SK-N-SH (cell line): ENCODE measurements at regions not wholly inside any gene's neighbourhood (a gene's known extent, or its start where the extent isn't known, plus 50 kb on each side); places are given as distances from the start of the nearest gene placed in this dataset.

Source experiments
- CTCF ChIA-PET: fragments of 300-600, 350-600 bp; formaldehyde crosslinking; extraction: SDS; loops from one replicate; lab custom pipeline; 2021; lab: Yijun Ruan, JAX
- POLR2A ChIA-PET: fragments of 350-600 bp; sonication (Branson Sonifier 250); formaldehyde crosslinking; extraction: SDS; loops from one replicate; lab custom pipeline; 2020; ENCODE audit warnings: antibody characterized with exemption, inconsistent platforms; lab: Yijun Ruan, JAX
- DNase-seq: peaks from one replicate; pipeline ENCODE4 v3.0.0; 2012
- H2AFZ ChIP-seq: fragments of 200-600 bp; sonication (generic); 2 replicates; pipeline ENCODE4 v1.8.1; 2016; ENCODE audit warnings: antibody characterized with exemption, mild to moderate bottlenecking, low read depth
- H3F3A ChIP-seq: fragments of 200-600 bp; sonication (generic); replicated peaks from 2 replicates; pipeline ENCODE3; 2016; ENCODE audit warnings: antibody characterized with exemption, mild to moderate bottlenecking; ENCODE audit not compliant: insufficient read depth
- H3K27ac ChIP-seq, 2 experiments: fragments of 200-500 bp in 1 of 2; fragments of 200-600 bp in 1 of 2; sonication (Bioruptor generic) in 1 of 2; sonication (generic), shearing (Covaris generic) in 1 of 2; 2 replicates each; pipeline versions ENCODE4 v1.5.1 to v1.6.1; 2014 to 2016; ENCODE audit warnings: low read depth in 2 of 2, inconsistent platforms in 1 of 2, low read length in 1 of 2, mild to moderate bottlenecking in 1 of 2, mixed read lengths in 1 of 2
- H3K27me3 ChIP-seq: fragments of 200-600 bp; sonication (generic), shearing (Covaris generic); 2 replicates; pipeline ENCODE4 v1.6.1; 2016; ENCODE audit warnings: mixed run types; ENCODE audit not compliant: insufficient read depth
- H3K36me3 ChIP-seq, 2 experiments: fragments of 200-500 bp in 1 of 2; fragments of 200-600 bp in 1 of 2; sonication (Bioruptor generic) in 1 of 2; sonication (generic) in 1 of 2; replicated peaks in 1 of 2; 2 replicates each; pipeline versions ENCODE3 to v1.5.1; 2014 to 2016; ENCODE audit warnings: low read length in 1 of 2, mild to moderate bottlenecking in 1 of 2; ENCODE audit not compliant: insufficient read depth in 2 of 2, control insufficient read depth in 1 of 2
- H3K4me1 ChIP-seq, 2 experiments: fragments of 200-500 bp in 1 of 2; fragments of 200-600 bp in 1 of 2; sonication (Bioruptor generic) in 1 of 2; sonication (generic), shearing (Covaris generic) in 1 of 2; 2 replicates each; pipeline versions ENCODE4 v1.5.1 to v1.6.1; 2014 to 2016; ENCODE audit warnings: low read depth in 1 of 2, low read length in 1 of 2, mixed run types in 1 of 2; ENCODE audit not compliant: insufficient read depth in 2 of 2, control insufficient read depth in 1 of 2
- H3K4me2 ChIP-seq: fragments of 200-600 bp; sonication (generic), shearing (Covaris generic); 2 replicates; pipeline ENCODE4 v1.6.1; 2017; ENCODE audit warnings: mixed run types
- H3K4me3 ChIP-seq, 2 experiments: fragments of 200-500 bp in 1 of 2; fragments of 200-600 bp in 1 of 2; sonication (Bioruptor generic) in 1 of 2; sonication (generic), shearing (Covaris generic) in 1 of 2; 2 replicates each; pipeline versions ENCODE4 v1.5.1 to v1.8.1; 2014 to 2016; ENCODE audit warnings: low read depth in 2 of 2, inconsistent platforms in 1 of 2, low read length in 1 of 2, mild to moderate bottlenecking in 1 of 2, mixed read lengths in 1 of 2, moderate library complexity in 1 of 2
- H3K79me2 ChIP-seq: fragments of 200-600 bp; sonication (generic); 2 replicates; pipeline ENCODE4 v1.8.1; 2017; ENCODE audit warnings: mild to moderate bottlenecking; ENCODE audit not compliant: insufficient read depth
- H3K9ac ChIP-seq: fragments of 200-600 bp; sonication (generic); 2 replicates; pipeline ENCODE4 v1.6.1; 2017; ENCODE audit warnings: mixed run types
- H3K9me2 ChIP-seq: fragments of 200-600 bp; sonication (generic); 2 replicates; pipeline ENCODE4 v1.6.1; 2017; ENCODE audit warnings: mixed run types
- H3K9me3 ChIP-seq: fragments of 200-600 bp; sonication (generic); 2 replicates; pipeline ENCODE4 v1.6.1; 2017; ENCODE audit warnings: mixed run types, mild to moderate bottlenecking, moderate library complexity
- H4K20me1 ChIP-seq: fragments of 200-600 bp; sonication (generic); 2 replicates; pipeline ENCODE4 v1.6.1; 2017; ENCODE audit warnings: mild to moderate bottlenecking, mixed run types; ENCODE audit not compliant: insufficient read depth
- CHD2 ChIP-seq: fragments of 150-350 bp; IDR thresholded peaks from 2 replicates; pipeline ENCODE4 v1.6.1; 2018; ENCODE audit warnings: low read length; ENCODE audit not compliant: partially characterized antibody
- ELF1 ChIP-seq: IDR thresholded peaks from 2 replicates; pipeline ENCODE4 v1.4.0; 2012
- EP300 ChIP-seq, 2 experiments: IDR thresholded peaks; 2 replicates each; pipeline versions ENCODE4 v1.4.0 to v1.6.1; 2012; ENCODE audit warnings: borderline replicate concordance in 1 of 2, low read depth in 1 of 2, low read length in 1 of 2
- EZH2phosphoT487 ChIP-seq: fragments of 200-600 bp; sonication (generic); IDR thresholded peaks from 2 replicates; pipeline ENCODE4 v1.6.1; 2017; ENCODE audit warnings: low read depth, mixed run types, mild to moderate bottlenecking, antibody characterized with exemption, moderate library complexity, borderline replicate concordance
- FOXM1 ChIP-seq: IDR thresholded peaks from 2 replicates; pipeline ENCODE4 v1.4.0; 2012; ENCODE audit warnings: low read depth, mild to moderate bottlenecking
- GABPA ChIP-seq: IDR thresholded peaks from 2 replicates; pipeline ENCODE4 v1.4.0; 2012; ENCODE audit warnings: low read depth, mild to moderate bottlenecking
- GATA2 ChIP-seq: sonication (generic); formaldehyde crosslinking; IDR thresholded peaks from 2 replicates; pipeline ENCODE4 v1.5.0; 2020; ENCODE audit warnings: mild to moderate bottlenecking, missing genetic modification reagents
- JUND ChIP-seq: IDR thresholded peaks from 2 replicates; pipeline ENCODE4 v1.4.0; 2012
- MEF2A ChIP-seq: IDR thresholded peaks from 2 replicates; pipeline ENCODE4 v1.4.0; 2012; ENCODE audit warnings: low read depth, borderline replicate concordance
- NFIC ChIP-seq: IDR thresholded peaks from 2 replicates; pipeline ENCODE4 v1.4.0; 2012; ENCODE audit warnings: borderline replicate concordance
- NRF1 ChIP-seq: IDR thresholded peaks from 2 replicates; pipeline ENCODE4 v1.6.1; 2012; ENCODE audit warnings: low read depth, mild to moderate bottlenecking, low read length
- RAD21 ChIP-seq: IDR thresholded peaks from 2 replicates; pipeline ENCODE4 v1.6.1; 2012; ENCODE audit warnings: mild to moderate bottlenecking, low read length
- RFX5 ChIP-seq: IDR thresholded peaks from 2 replicates; pipeline ENCODE4 v1.6.1; 2012; ENCODE audit warnings: mild to moderate bottlenecking, improper control_type of control experiment, low read length
- SMC3 ChIP-seq: IDR thresholded peaks from 2 replicates; pipeline ENCODE4 v1.6.1; 2012; ENCODE audit warnings: low read depth, low read length, improper control_type of control experiment
- TAF1 ChIP-seq: IDR thresholded peaks from 2 replicates; pipeline ENCODE4 v1.6.1; 2012; ENCODE audit warnings: low read depth, mild to moderate bottlenecking, low read length, moderate library complexity, borderline replicate concordance
- TCF12 ChIP-seq: IDR thresholded peaks from 2 replicates; pipeline ENCODE4 v1.4.0; 2012
- TEAD4 ChIP-seq: IDR thresholded peaks from 2 replicates; pipeline ENCODE4 v1.4.0; 2012; ENCODE audit warnings: mild to moderate bottlenecking, borderline replicate concordance; ENCODE audit not compliant: insufficient read depth
- USF2 ChIP-seq: fragments of 150-350 bp; IDR thresholded peaks from 2 replicates; pipeline ENCODE4 v1.6.1; 2017; ENCODE audit warnings: antibody characterized with exemption, low read length, low read depth, borderline replicate concordance
- WGBS: methylation state at CpG from one replicate; pipeline ENCODE4 v1.1.6; 2017; ENCODE audit warnings: low lambda C conversion rate; 5-methylcytosine and 5-hydroxymethylcytosine counted together
- TF ChIP-seq, protein P1 (sequence below): fragments of 150-350 bp; IDR thresholded peaks from 2 replicates; pipeline ENCODE4 v1.6.1; 2016; ENCODE audit warnings: mild to moderate bottlenecking, low read depth, low read length
- TF ChIP-seq, protein P2 (sequence below): IDR thresholded peaks from 2 replicates; pipeline ENCODE4 v1.4.0; 2012; ENCODE audit warnings: low read depth

DNA sequence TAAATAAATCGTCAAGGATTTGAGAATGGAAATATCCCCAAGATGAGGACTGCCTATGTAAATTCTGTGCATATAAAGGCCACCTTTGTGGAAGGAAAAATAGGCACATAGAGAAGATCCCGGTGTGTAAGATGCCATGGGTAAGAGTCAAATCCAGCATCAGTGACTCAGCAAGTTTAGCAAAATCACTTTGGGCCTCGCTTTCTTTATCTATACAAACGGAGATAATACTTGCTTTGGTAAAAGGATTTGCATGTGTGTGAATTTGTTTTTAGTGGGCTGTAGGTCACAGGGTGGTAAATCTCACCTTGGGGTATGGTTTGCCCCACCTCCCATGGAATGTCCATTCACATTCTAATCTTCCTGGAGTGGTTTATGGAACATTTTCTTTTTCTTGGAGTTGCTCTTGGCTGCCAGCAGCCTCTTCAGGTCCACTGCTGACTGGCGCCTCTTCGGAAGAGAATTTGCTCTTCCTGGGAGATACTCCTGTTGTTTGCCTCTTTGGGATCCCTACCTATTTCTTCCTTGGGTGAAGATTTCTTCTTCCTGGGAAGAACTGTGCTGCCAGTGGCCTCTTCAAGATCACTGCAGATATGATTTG lies 587.6 kb downstream of the CDH11 start:
- H3K27ac ChIP-seq = no peak overlapping the region
- no peaks in the 10 kb centered on the region for H3K9me2 ChIP-seq
- H3K27me3 ChIP-seq = no peaks in the 10 kb centered on the region
- H3F3A ChIP-seq = no peaks in the 10 kb centered on the region
- TF ChIP-seq, protein P1, sequence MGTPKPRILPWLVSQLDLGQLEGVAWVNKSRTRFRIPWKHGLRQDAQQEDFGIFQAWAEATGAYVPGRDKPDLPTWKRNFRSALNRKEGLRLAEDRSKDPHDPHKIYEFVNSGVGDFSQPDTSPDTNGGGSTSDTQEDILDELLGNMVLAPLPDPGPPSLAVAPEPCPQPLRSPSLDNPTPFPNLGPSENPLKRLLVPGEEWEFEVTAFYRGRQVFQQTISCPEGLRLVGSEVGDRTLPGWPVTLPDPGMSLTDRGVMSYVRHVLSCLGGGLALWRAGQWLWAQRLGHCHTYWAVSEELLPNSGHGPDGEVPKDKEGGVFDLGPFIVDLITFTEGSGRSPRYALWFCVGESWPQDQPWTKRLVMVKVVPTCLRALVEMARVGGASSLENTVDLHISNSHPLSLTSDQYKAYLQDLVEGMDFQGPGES = no peak
- TF ChIP-seq EP300 (IDR thresholded peaks at IDR 0.05; ENCODE audit: borderline replicate concordance in 1 of 2, low read depth in 1 of 2, low read length in 1 of 2) (no peak), TCF12 (no peak), SMC3 (no peak), GABPA (no peak), EZH2phosphoT487 (no peak), MEF2A (no peak), RAD21 (no peak), GATA2 (CRISPR knock-in tag) (no peak), NRF1 (no peak), CHD2 (no peak), TAF1 (no peak), TEAD4 (no peak), RFX5 (no peak), JUND (no peak), NFIC (no peak), ELF1 (no peak), USF2 (no peak), FOXM1 (no peak)
- TF ChIP-seq, protein P2, sequence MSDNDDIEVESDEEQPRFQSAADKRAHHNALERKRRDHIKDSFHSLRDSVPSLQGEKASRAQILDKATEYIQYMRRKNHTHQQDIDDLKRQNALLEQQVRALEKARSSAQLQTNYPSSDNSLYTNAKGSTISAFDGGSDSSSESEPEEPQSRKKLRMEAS = no peak
- H3K9me3 ChIP-seq = no peaks in the 10 kb centered on the region
- no peak overlapping the region for H3K4me2 ChIP-seq
- no peaks in the 10 kb centered on the region; a peak in 1 of 4 replicates for H3K4me1 ChIP-seq
- POLR2A ChIA-PET = no interaction called here
- CTCF ChIA-PET = no interaction called here
- no peak for DNase-seq
- H2AFZ ChIP-seq = no peak overlapping the region
- no peaks in the 10 kb centered on the region for H4K20me1 ChIP-seq
- H3K36me3 ChIP-seq = no peaks in the 10 kb centered on the region
- no peak overlapping the region for H3K9ac ChIP-seq
- H3K79me2 ChIP-seq = no peaks in the 10 kb centered on the region
- no peak overlapping the region for H3K4me3 ChIP-seq
- WGBS = 85% methylated on average over 6 of the region's 6 CpGs
